ENCODE measurements at regions not wholly inside any gene's neighbourhood (a gene's known extent, or its start where the extent isn't known, plus 50 kb on each side); places are given as distances from the start of the nearest gene placed in this dataset.
A peak's percentile ranks its signal among the peaks of the same experiment; 100 is the strongest.

DNA sequence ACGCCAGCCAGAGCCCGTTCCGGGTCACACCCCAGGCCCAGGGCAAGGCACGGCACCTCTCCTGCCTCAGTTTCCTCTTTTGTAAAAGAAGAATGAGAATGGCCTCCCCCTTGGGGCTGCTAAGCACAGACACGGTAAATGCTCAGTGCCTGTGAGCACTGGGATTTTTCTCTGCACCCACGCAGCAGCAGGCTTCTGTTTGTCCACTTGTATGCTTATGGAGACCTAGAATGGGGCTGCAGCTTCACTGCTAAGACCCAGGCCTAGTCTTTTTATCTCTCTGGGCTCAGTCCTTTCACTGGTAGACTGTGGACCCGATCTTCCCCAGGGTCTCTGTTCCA lies 1327.9 kb downstream of the TBC1D22A start:
- POLR2A ChIA-PET, result no interaction called here
- no TSS peak for BruUV-seq (replicated peaks)
- Histone ChIP-seq H3K4me1 (ENCODE audit: control insufficient read depth, insufficient read depth, low read length) (no peaks in the 10 kb centered on the region), H3K36me3 (ENCODE audit: control insufficient read depth, insufficient read depth, low read length) (no peaks in the 10 kb centered on the region), H3K4me3 (ENCODE audit: low read depth in 2 of 2, low read length in 2 of 2) (peak overlapping the region; percentile 13 to 37; a peak in 3 of 4 replicates), H3K27ac (ENCODE audit: low read length) (no peak overlapping the region), H3K9me3 (ENCODE audit: control insufficient read depth, insufficient read depth, low read depth, low read length) (no peaks in the 10 kb centered on the region), H3K27me3 (ENCODE audit: control insufficient read depth, insufficient read depth, low read length) (no peaks in the 10 kb centered on the region; the same call in 1 of the 2 replicates)
- CTCF ChIA-PET, result no interaction called here
- no peak for DNase-seq (ENCODE audit: low read depth, low spot score)
- no peak for TF ChIP-seq POLR2AphosphoS5 (IDR thresholded peaks at IDR 0.05; ENCODE audit: low read depth, low read length)
- TF ChIP-seq, protein P1, sequence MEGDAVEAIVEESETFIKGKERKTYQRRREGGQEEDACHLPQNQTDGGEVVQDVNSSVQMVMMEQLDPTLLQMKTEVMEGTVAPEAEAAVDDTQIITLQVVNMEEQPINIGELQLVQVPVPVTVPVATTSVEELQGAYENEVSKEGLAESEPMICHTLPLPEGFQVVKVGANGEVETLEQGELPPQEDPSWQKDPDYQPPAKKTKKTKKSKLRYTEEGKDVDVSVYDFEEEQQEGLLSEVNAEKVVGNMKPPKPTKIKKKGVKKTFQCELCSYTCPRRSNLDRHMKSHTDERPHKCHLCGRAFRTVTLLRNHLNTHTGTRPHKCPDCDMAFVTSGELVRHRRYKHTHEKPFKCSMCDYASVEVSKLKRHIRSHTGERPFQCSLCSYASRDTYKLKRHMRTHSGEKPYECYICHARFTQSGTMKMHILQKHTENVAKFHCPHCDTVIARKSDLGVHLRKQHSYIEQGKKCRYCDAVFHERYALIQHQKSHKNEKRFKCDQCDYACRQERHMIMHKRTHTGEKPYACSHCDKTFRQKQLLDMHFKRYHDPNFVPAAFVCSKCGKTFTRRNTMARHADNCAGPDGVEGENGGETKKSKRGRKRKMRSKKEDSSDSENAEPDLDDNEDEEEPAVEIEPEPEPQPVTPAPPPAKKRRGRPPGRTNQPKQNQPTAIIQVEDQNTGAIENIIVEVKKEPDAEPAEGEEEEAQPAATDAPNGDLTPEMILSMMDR (IDR thresholded peaks at IDR 0.05), result no peak
- no peak for TF ChIP-seq TCF7L2 (IDR thresholded peaks at IDR 0.05; ENCODE audit: low read depth, low read length)
- no peak for TF ChIP-seq SIN3A (IDR thresholded peaks at IDR 0.05; ENCODE audit: borderline replicate concordance, insufficient read depth, low read depth, low read length)
- TF ChIP-seq, protein P2, sequence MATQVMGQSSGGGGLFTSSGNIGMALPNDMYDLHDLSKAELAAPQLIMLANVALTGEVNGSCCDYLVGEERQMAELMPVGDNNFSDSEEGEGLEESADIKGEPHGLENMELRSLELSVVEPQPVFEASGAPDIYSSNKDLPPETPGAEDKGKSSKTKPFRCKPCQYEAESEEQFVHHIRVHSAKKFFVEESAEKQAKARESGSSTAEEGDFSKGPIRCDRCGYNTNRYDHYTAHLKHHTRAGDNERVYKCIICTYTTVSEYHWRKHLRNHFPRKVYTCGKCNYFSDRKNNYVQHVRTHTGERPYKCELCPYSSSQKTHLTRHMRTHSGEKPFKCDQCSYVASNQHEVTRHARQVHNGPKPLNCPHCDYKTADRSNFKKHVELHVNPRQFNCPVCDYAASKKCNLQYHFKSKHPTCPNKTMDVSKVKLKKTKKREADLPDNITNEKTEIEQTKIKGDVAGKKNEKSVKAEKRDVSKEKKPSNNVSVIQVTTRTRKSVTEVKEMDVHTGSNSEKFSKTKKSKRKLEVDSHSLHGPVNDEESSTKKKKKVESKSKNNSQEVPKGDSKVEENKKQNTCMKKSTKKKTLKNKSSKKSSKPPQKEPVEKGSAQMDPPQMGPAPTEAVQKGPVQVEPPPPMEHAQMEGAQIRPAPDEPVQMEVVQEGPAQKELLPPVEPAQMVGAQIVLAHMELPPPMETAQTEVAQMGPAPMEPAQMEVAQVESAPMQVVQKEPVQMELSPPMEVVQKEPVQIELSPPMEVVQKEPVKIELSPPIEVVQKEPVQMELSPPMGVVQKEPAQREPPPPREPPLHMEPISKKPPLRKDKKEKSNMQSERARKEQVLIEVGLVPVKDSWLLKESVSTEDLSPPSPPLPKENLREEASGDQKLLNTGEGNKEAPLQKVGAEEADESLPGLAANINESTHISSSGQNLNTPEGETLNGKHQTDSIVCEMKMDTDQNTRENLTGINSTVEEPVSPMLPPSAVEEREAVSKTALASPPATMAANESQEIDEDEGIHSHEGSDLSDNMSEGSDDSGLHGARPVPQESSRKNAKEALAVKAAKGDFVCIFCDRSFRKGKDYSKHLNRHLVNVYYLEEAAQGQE (IDR thresholded peaks at IDR 0.05; ENCODE audit: insufficient read depth in 1 of 2, low read depth in 2 of 2, low read length in 1 of 2), result no peak
- in situ Hi-C loops (cut with HindIII; ENCODE audit: low pct_unique_long_range_greater_than_20kb, low sequenced_read_pairs), result no loop called here
- intact Hi-C loops (cut with micrococcal nuclease; ENCODE audit: unreplicated experiment), result no loop called here
- ATAC-seq, result peak; percentile 48; the same call in 1 of the 2 replicates

DNA sequence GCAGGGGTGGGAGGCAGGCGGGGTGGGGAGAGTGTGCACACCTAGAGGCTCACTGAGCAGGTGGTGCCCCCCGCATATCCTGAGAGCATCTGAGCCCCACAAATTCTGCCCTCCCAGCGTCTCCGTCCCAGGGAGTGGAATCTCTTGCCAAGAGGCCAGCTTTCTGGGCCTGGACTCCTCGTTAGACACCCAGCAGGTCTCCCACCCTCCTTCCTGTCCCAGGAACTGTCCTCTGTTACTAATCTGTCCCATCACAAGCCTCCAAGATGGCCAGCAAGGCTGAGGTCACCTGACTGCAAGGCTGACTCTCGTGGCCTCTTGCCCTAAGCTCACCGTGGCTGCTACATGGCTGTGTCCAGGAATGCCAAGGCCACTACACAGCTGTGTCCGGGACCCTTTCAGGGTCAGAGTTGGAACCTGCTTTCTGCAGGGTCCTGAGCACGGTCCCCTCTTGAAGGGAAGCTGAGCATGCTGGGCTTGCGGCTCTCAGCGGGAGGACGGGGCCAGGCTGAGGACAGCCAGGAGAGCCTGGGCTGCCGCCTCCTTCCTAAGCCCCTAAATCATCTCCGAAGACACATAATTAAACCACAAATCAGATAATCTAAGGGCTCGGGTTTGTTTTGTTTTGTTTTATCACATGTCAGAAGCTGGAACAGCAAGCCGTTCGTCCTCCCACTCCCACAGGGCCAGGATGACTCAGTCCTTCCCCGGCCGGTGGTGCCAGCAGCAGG lies 1327.3 kb downstream of the TBC1D22A start:
- Histone ChIP-seq H3K9me3 (ENCODE audit: control insufficient read depth, insufficient read depth, low read depth, low read length) (no peaks in the 10 kb centered on the region), H3K4me3 (ENCODE audit: low read depth in 2 of 2, low read length in 2 of 2) (peak overlapping the region in 1 of 2 experiments; percentile 37; a peak in 2 of 4 replicates), H3K27ac (ENCODE audit: low read length) (no peak overlapping the region), H3K27me3 (ENCODE audit: control insufficient read depth, insufficient read depth, low read length) (no peaks in the 10 kb centered on the region; the same call in 1 of the 2 replicates), H3K36me3 (ENCODE audit: control insufficient read depth, insufficient read depth, low read length) (no peaks in the 10 kb centered on the region), H3K4me1 (ENCODE audit: control insufficient read depth, insufficient read depth, low read length) (no peaks in the 10 kb centered on the region)
- CTCF ChIA-PET, result no interaction called here
- TF ChIP-seq, protein P2 (IDR thresholded peaks at IDR 0.05; ENCODE audit: insufficient read depth in 1 of 2, low read depth in 2 of 2, low read length in 1 of 2), result no peak
- TF ChIP-seq, protein P1 (IDR thresholded peaks at IDR 0.05), result no peak
- no peak for TF ChIP-seq SIN3A (IDR thresholded peaks at IDR 0.05; ENCODE audit: borderline replicate concordance, insufficient read depth, low read depth, low read length)
- intact Hi-C loops (cut with micrococcal nuclease; ENCODE audit: unreplicated experiment) (no loop called here), in situ Hi-C loops (cut with HindIII; ENCODE audit: low pct_unique_long_range_greater_than_20kb, low sequenced_read_pairs) (no loop called here)
- DNase-seq (ENCODE audit: low read depth, low spot score), result no peak
- BruUV-seq (replicated peaks), result no TSS peak
- ATAC-seq, result peak; percentile 84
- POLR2A ChIA-PET, result no interaction called here

Measured in Panc1 (cell line).